GDM1 (cell line): ENCODE measurements at regions not wholly inside any gene's neighbourhood (a gene's known extent, or its start where the extent isn't known, plus 50 kb on each side); places are given as distances from the start of the nearest gene placed in this dataset.
"Not testable (repeated sequence)": the region's sequence is repeated elsewhere in the genome, so short reads cannot be mapped to it uniquely, and the experiment has no call there.

ENCODE experiments used
- DNase-seq: peaks from one replicate; lab custom pipeline; 2025; lab: John Stamatoyannopoulos, UW

GRCh38 chr5:13640270-13640669 lies 304.2 kb downstream of the DNAH5 start:
- DNase-seq: no peak

- DNase-seq: no peak
Measured at GRCh38 chr5:13632676-13633075, 311.8 kb downstream of the DNAH5 start.

- no peak for DNase-seq
Measured at GRCh38 chr5:13629218-13629617, 315.3 kb downstream of the DNAH5 start.

DNA sequence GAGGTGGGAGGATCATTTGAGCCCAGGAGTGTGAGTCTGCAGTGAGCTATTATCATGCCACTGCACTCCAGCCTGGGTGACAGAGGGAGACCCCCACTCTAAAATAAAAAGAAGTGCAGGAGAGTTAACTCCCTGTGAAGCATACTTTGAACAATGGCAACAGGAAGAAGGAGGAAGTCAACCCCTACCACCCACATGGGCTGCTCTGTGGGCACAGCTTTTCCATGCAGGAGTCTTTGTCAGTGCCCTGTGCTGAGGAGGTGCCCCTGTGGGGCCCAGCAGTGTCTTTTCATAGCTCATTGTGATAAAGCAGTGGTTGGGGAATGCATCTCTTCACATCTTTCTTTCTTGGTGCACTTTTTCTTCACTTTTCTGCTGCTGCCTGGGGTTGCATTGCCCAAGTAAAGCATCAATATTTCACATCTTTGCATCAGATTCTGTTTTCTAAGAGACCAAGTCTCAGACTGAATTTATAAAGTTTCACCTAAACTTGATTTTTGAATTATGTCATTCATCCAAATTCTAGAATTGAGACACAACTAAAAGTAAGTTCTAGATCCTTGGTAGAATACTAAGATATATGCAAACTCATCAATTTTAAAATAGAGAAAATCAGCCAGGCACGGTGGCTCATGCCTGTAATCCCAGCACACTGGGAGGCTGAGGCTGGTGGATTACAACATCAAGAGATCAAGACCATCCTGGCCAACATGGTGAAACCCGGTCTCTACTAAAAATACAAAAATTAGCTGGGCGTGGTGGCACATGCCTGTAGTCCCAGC lies 316.6 kb downstream of the DNAH5 start:
- DNase-seq: no peak

- DNase-seq: no peak
Measured at GRCh38 chr5:13625616-13626198, 318.8 kb downstream of the DNAH5 start.

DNA sequence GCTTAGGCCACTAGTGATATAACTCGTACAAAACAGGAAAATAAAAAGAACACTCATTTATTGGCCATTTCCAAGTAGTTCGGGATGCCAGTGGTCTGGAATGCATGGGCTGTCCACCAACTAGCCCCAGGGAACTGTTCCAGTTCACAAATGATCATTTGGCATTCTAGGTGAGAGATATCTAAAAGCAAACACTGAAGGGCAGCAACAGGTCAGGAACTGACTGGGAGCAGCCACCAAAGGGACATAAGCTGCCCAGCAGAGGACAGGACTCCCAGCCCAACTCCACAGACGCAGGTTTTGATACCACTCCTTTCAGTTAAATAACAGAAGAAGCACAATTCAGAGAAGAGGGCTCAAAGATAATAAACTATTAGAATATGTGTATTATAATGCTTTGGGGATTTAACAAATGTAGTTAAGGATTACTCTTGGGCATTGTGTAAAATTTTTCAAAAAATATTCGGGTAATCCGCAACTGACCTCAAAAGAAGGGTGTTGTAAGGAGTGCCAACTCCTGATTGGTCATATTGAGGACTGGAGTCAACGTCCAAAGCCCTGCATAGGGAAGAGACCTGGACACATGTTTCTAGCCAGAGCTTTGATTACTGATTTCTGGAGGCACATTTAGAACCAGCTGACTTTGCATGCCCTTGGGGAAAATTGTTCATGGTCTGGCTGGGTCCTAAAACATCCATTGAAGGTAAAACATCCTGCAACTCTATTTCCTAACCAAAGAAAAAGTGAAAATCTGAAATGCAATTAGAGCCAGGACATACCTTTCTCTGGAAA lies 320.0 kb downstream of the DNAH5 start:
- DNase-seq: no peak

DNA sequence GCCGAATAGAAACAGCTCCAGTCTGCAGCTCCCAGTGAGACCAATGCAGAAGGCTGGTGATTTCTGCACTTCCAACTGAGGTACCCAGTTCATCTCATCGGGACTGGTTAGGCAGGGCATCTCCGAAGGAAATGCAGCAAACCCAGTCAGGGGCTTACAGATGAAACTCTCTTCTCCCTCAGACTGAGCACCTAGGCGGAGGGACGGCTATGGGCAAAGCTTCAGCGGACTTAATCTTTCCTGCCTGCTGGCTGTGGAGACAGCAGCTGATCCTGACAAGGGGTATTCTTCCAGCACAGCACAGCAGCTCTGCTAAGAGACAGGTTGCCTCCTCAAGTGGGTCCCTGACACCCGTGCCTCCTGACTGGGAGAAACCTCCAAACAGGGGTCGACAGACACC lies 330.9 kb downstream of the DNAH5 start:
- DNase-seq: no peak

GRCh38 chr5:13611604-13612003 lies 332.9 kb downstream of the DNAH5 start:
- no peak for DNase-seq

GRCh38 chr5:13609504-13609903 lies 335.0 kb downstream of the DNAH5 start:
- no peak for DNase-seq

- DNase-seq: no peak
Measured at GRCh38 chr5:13606051-13606450, 338.4 kb downstream of the DNAH5 start.

GRCh38 chr5:13601112-13601511 lies 343.4 kb downstream of the DNAH5 start:
- no peak for DNase-seq

GRCh38 chr5:13595978-13596377 lies 348.5 kb downstream of the DNAH5 start:
- DNase-seq: no peak

- DNase-seq: no peak
Measured at GRCh38 chr5:13591621-13592020, 352.9 kb downstream of the DNAH5 start.

DNA sequence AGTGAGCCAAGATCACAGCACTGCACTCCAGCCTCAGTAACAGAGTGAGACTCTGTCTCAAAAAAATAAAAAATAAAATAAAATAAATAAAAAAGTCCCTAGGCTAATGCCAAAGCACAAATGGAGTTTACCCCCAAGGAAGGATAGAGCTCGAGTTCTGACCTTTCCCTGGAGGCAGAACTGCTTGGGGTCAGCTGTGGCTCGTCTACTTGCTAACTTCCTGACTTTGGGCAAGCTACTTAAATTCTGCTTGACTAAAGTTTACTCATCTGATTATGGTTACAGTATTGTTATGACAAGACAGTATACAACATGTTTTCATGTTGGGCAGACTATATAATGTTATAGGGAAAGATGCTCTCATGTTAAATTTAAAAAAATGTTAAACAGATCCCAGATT lies 359.2 kb downstream of the DNAH5 start:
- no peak for DNase-seq

DNA sequence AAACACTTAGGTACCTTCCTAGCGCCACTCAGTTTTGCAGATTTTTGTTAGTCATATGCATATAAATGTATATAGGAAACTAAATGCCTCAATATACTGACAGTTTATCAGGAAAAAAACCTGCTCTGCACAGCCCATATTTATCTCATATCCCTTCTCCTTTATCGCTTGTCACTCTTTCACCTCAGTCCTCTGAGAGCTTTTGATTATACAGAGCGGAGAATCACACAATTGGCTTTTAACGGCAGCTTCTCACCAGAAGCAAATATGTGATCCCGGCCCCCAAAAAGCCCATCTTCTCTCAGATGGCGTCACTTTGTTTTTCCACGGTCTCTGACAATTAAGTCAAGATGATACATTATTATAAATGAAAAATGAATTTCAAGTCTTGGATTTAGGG lies 362.6 kb downstream of the DNAH5 start:
- no peak for DNase-seq

- no peak for DNase-seq
Measured at GRCh38 chr5:13581132-13581531, 363.4 kb downstream of the DNAH5 start.

DNA sequence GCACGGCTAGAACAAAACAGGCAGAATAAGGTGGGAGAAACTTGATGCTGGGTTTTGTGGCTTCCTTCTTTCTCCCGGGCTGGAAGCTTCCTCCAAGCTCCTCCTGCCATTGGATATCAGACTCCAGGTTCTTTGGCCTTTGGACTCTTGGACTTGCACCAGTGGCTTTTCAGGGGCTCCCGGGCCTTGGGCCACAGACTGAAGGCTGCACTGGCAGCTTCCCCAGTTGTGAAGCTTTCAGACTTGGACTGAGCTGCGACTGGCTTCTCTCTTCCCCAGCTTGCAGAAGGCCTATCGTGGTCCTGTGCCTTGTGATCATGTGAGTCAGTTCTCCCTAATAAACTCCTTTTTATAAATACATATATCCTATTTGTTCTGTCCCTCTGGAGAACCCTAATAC lies 364.4 kb downstream of the DNAH5 start:
- DNase-seq: no peak

DNA sequence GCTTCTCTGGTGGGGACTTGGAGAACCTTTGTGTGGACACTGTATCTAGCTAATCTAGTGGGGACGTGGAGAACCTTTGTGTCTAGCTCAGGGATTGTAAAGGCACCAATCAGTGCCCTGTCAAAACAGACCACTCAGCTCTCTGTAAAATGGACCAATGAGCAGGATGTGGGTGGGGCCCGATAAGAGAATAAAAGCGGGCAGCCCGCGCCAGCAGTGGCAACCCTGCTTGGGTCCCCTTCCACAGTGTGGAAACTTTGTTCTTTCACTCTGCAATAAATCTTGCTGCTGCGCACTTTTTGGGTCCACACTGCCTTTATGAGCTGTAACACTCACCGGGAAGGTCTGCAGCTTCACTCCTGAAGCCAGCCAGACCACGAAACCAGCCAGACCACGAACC lies 365.4 kb downstream of the DNAH5 start:
- not testable (repeated sequence) for DNase-seq

GRCh38 chr5:13578311-13579039 lies 366.0 kb downstream of the DNAH5 start:
- not testable (repeated sequence) for DNase-seq

- DNase-seq: no peak
Measured at GRCh38 chr5:13574574-13574973, 369.9 kb downstream of the DNAH5 start.

DNA sequence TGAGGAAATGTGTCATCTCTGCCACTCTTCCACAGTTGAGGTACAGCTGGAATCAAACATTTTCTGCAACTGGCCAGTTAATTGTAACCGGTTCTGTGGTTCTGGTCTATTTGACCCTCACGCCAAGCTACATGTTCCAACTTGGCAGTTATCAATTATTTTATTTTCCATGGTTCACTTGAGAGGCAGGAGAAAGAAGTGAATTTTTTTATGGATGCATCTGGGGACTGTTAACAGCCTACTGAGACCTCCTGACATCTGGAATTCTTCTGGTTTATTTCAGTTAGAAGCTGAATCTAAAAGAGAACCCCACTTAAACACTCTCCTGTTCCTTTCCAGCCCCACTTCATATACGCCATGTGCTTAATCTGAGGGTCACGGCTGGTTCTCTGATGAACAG lies 372.3 kb downstream of the DNAH5 start:
- DNase-seq: no peak

DNA sequence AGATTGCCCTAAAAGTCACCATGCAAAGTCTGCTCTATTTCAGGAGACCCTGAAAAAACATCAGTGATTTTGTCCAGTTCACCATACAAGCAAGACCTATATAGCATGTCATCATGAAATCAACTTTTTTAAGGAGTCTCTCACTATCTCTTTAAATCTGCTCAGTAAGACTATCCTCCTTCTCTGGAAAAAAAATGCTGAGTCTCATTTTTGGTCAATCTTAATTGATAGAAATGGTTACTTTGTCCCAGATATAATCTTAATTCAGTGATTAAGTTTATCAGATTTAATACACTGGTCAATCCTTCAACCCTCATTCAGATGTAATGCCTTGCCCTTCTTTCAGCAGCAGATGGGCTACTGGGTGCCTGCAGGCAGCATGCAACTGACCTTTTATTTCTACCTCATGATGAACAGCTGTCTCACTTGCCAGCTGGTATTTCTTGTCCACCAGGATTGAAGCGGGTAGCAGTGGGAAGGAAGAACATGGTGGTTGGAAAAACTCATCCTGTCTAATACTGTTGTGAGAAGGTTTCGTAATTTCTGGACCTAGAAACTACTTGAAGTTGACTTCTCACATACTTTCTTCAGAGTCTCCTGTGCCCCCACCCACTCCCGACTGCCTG lies 375.3 kb downstream of the DNAH5 start:
- no peak for DNase-seq
